ENCODE measurements at regions not wholly inside any gene's neighbourhood (a gene's known extent, or its start where the extent isn't known, plus 50 kb on each side); places are given as distances from the start of the nearest gene placed in this dataset.

DNA sequence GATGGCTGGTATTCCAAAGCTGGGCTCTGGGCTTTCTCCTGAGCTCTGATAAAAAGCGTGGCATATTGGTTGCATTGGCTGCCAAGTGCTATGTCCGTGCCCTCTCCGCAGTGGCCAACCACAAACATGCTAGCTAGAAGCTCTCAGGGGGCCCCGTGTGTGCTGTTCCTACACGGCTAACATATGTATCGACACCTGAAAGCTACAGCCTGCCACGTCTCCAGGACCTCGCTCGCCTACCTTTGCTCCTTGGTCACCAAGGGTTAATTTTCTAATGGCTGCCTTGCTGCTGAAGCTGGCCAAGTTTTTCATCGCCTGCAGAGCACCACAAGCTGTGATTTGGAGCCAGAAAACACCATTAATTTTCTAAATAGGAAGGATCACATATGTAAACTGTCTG is 888.4 kb downstream of the BCL11A start:
- H3K4me3 ChIP-seq (ENCODE audit: low read depth, low read length): no peak overlapping the region
- TF ChIP-seq, protein P1, sequence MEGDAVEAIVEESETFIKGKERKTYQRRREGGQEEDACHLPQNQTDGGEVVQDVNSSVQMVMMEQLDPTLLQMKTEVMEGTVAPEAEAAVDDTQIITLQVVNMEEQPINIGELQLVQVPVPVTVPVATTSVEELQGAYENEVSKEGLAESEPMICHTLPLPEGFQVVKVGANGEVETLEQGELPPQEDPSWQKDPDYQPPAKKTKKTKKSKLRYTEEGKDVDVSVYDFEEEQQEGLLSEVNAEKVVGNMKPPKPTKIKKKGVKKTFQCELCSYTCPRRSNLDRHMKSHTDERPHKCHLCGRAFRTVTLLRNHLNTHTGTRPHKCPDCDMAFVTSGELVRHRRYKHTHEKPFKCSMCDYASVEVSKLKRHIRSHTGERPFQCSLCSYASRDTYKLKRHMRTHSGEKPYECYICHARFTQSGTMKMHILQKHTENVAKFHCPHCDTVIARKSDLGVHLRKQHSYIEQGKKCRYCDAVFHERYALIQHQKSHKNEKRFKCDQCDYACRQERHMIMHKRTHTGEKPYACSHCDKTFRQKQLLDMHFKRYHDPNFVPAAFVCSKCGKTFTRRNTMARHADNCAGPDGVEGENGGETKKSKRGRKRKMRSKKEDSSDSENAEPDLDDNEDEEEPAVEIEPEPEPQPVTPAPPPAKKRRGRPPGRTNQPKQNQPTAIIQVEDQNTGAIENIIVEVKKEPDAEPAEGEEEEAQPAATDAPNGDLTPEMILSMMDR (IDR thresholded peaks at IDR 0.05; ENCODE audit: low read depth, low read length, missing control alignments): no peak
- DNase-seq (ENCODE audit: low read depth): no peak

DNA sequence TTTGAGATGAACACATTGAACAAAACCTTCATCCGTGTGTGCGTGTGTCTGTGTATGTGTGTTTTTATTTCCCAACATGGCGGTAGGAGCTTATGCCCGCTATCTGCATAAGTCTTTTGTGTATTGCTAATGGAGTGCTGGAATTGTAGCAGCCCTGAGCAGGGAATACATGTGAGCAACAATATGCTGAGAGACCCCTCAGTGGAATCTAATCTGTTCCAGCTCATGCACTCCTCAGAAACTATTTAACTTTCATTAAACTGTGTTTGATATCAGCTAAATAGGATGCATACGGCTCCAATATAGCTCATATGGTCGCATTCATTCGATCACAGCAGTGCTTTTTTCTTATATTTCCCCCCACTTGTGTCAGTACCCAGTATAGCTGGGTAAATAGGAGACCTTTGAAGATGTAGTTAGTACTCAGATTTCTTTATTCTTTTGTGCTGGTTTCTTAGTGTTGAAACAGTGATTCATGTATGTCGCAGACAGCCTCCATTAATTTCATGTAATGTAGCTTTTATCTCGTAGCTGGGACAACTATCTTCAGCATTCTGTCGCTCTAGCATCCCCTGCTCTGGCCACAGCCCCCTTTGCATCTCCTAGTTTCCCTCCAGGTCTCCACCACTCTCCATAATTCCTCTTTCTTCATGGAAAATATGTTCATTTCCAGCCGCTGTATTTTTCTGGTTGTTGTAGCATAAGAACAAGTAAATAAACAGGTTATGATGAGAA is 891.2 kb downstream of the BCL11A start:
- no peak for DNase-seq (ENCODE audit: low read depth)
- H3K4me3 ChIP-seq (ENCODE audit: low read depth, low read length): no peak overlapping the region
- TF ChIP-seq, protein P1 (IDR thresholded peaks at IDR 0.05; ENCODE audit: low read depth, low read length, missing control alignments): no peak

DNA sequence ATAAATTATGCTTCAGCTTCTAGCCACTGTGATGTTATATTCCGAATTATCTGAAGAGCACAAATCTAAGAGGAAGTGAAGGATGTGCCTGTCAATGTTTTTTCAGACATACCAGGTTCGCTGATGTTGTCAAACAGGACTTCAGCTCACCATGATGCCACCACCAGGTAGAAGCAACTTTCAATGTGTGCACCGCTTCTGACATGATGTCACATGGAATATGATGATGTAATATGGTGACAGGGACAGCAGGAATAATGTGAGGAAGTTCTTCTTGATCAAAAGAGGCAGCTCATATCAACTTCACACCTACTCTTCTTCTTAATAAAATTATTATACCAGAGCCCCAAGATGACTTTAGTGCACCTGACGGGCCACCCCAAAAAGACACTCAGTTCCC is 893.2 kb downstream of the BCL11A start:
- DNase-seq (ENCODE audit: low read depth): no peak
- H3K4me3 ChIP-seq (ENCODE audit: low read depth, low read length): no peak overlapping the region
- TF ChIP-seq, protein P1 (IDR thresholded peaks at IDR 0.05; ENCODE audit: low read depth, low read length, missing control alignments): no peak

DNA sequence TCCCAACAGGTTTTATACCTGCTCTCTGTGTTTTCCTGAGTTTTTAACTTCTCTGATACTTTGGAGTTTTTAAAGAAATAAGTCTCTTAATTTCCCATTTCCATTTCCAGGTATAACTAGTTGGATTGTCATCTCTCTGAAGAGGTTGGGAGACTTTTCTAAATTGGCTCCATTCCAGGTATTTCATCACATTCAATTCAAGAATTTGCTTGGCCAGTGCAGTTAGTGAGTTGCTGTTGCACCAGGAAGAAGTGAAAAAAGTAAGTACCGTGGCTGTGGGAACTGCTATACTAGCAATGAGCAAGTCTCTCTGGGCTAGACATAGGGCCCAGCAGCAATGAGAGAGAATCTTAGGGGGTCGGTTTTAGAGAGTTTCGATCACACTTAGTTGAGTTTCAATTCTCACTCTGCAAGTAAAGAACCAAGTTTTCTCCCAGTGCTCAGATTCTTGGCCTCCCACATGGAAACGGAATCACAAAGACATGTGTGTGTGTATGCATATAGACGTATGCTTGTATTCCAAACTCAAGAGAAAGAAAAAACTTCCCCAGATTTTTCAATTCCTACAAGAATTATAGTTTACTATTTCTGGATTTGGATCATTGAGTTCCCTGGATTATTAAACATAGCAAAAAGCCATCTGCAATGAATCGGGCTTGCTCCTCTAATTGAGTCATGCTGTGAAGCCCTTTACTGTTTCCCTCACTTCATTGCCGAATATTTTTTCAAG is 894.4 kb downstream of the BCL11A start:
- TF ChIP-seq, protein P1 (IDR thresholded peaks at IDR 0.05; ENCODE audit: low read depth, low read length, missing control alignments): no peak
- DNase-seq (ENCODE audit: low read depth): no peak
- no peak overlapping the region for H3K4me3 ChIP-seq (ENCODE audit: low read depth, low read length)

DNA sequence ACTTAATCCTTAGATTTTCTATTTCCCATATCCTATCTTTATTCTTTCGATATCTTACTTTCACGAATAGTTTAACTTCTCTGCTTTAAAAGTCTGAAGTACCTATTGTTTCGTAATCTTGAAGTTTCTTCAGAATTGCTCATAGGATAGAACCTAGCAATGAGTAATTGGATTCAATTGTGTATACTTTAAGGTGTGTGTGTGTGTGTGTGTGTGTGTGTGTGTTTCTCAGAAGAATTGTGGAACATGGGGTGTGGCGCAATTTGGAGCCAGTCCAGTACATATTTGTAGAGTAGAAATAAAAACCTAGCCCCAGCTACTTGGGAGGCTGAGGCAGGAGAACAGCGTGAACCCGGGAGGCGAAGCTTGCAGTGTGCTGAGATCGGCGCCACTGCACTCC is 897.6 kb downstream of the BCL11A start:
- H3K4me3 ChIP-seq (ENCODE audit: low read depth, low read length): no peak overlapping the region
- no peak for DNase-seq (ENCODE audit: low read depth)
- TF ChIP-seq, protein P1 (IDR thresholded peaks at IDR 0.05; ENCODE audit: low read depth, low read length, missing control alignments): no peak

DNA sequence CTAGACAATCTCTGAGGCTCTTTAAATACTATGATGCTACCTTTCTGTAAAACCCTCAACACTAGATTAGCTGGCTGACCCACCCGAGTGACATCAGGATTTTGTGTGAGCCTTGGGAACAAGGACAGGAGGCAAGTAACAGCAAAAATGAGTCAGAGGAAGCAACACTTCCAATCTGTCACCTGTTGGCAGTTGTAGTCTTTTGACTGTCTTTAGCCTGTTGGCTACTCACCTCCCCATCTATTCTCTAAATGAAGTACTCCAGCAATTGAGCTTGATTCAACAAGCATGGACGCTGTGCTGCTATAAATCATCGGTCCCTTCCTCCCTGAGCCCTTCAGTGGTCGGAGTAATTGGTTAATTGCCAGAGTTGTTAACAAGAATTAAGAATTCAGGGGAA is 898.7 kb downstream of the BCL11A start:
- TF ChIP-seq, protein P1 (IDR thresholded peaks at IDR 0.05; ENCODE audit: low read depth, low read length, missing control alignments): no peak

More for the DNA sequence above, 898.7 kb downstream of the BCL11A start:
- no peak for DNase-seq (ENCODE audit: low read depth)
- H3K4me3 ChIP-seq (ENCODE audit: low read depth, low read length): no peak overlapping the region
